PC-3 (cell line): ENCODE measurements at regions not wholly inside any gene's neighbourhood (a gene's known extent, or its start where the extent isn't known, plus 50 kb on each side); places are given as distances from the start of the nearest gene placed in this dataset.

ENCODE experiments used
- ATAC-seq: fragments of 200-7000 bp; cut with Tn5 transposase; 2 replicates; pipeline ENCODE4 v1.9.1; 2020; ENCODE audit warnings: mild to moderate bottlenecking, moderate library complexity
- BruUV-seq: library from RNA; stranded (reverse); fragments of 400-500 nt; replicated peaks from 2 replicates; lab custom pipeline; 2021; lab: Mats Ljungman, UMichigan
- CTCF ChIA-PET: fragments of 300-600 bp; sonication (Branson Sonifier 250); formaldehyde crosslinking; loops from one replicate; lab custom pipeline; 2022; ENCODE audit warnings: antibody characterized with exemption; lab: Charles Lee
- POLR2A ChIA-PET: fragments of 300-600 bp; sonication (Branson Sonifier 250); formaldehyde crosslinking; loops from one replicate; lab custom pipeline; 2022; ENCODE audit warnings: antibody characterized with exemption; ENCODE audit not compliant: unreplicated experiment; lab: Charles Lee
- DNase-seq: peaks from one replicate; pipeline ENCODE4 v3.0.0-alpha.2; 2015
- H2AFZ ChIP-seq: fragments of 300-600 bp; sonication (generic); 2 replicates; pipeline ENCODE4 v1.6.0; 2016; ENCODE audit warnings: antibody characterized with exemption, low read length
- H3F3A ChIP-seq: fragments of 300-600 bp; sonication (generic); one replicate; pipeline ENCODE4 v1.6.0; 2017; ENCODE audit warnings: antibody characterized with exemption, low read length, control low read depth, mild to moderate bottlenecking; ENCODE audit not compliant: unreplicated experiment
- H3K27ac ChIP-seq: fragments of 300-600 bp; sonication (generic); 2 replicates; pipeline ENCODE4 v1.5.1; 2016; ENCODE audit warnings: mild to moderate bottlenecking, low read length
- H3K27me3 ChIP-seq: fragments of 300-600 bp; sonication (generic); 2 replicates; pipeline ENCODE4 v1.6.1; 2016; ENCODE audit warnings: low read length, mixed read lengths
- H3K36me3 ChIP-seq: fragments of 300-600 bp; sonication (generic); 2 replicates; pipeline ENCODE4 v1.6.1; 2016; ENCODE audit warnings: low read depth, mixed run types, low read length, mixed read lengths
- H3K4me1 ChIP-seq: fragments of 300-600 bp; sonication (generic); 2 replicates; pipeline ENCODE4 v1.5.1; 2016; ENCODE audit warnings: low read length; ENCODE audit not compliant: insufficient read depth
- H3K4me2 ChIP-seq: fragments of 300-600 bp; sonication (generic); 2 replicates; pipeline ENCODE4 v1.6.0; 2016; ENCODE audit warnings: low read length
- H3K4me3 ChIP-seq: fragments of 300-600 bp; sonication (generic); 2 replicates; pipeline ENCODE4 v1.5.1; 2016; ENCODE audit warnings: mild to moderate bottlenecking, low read length, mixed read lengths
- H3K79me2 ChIP-seq: fragments of 300-600 bp; sonication (generic); 2 replicates; pipeline ENCODE4 v1.6.1; 2017; ENCODE audit warnings: low read length, mixed read lengths
- H3K9ac ChIP-seq: fragments of 300-600 bp; sonication (generic); 2 replicates; pipeline ENCODE4 v1.6.0; 2016; ENCODE audit warnings: mild to moderate bottlenecking, low read length
- H3K9me2 ChIP-seq: fragments of 300-600 bp; sonication (generic); replicated peaks from 2 replicates; pipeline ENCODE4 v1.6.1; 2016; ENCODE audit warnings: mixed run types, low read length, mixed read lengths
- H3K9me3 ChIP-seq: fragments of 300-600 bp; sonication (generic); 2 replicates; pipeline ENCODE4 v1.6.1; 2016; ENCODE audit warnings: low read length, mixed read lengths
- H4K20me1 ChIP-seq: fragments of 300-600 bp; sonication (generic); 2 replicates; pipeline ENCODE4 v1.6.1; 2016; ENCODE audit warnings: low read length, mixed read lengths
- CTCF ChIP-seq: fragments of 300-600 bp; sonication (generic); conservative IDR thresholded peaks from 2 replicates; pipeline ENCODE4 v1.5.1; 2017; ENCODE audit warnings: antibody characterized with exemption, low read depth, mild to moderate bottlenecking, low read length
- EZH2 ChIP-seq: fragments of 300-600 bp; sonication (generic); IDR thresholded peaks from one replicate; pipeline ENCODE4 v1.6.1; 2017; ENCODE audit warnings: antibody characterized with exemption, mild to moderate bottlenecking, low read length; ENCODE audit not compliant: unreplicated experiment
- EZH2phosphoT487 ChIP-seq: fragments of 300-600 bp; sonication (generic); IDR thresholded peaks from 2 replicates; pipeline ENCODE4 v1.6.1; 2018; ENCODE audit warnings: mild to moderate bottlenecking, antibody characterized with exemption, low read length, borderline replicate concordance
- intact Hi-C: fragments of 100-400 bp; cut with micrococcal nuclease; formaldehyde crosslinking; loops from 2 replicates; pipeline ENCODE4 v1.9.0; 2023

GRCh38 chr10:10847387-10847786 lies 170.3 kb upstream of the CELF2 start:
- ChIA-PET CTCF (no interaction called here), POLR2A (no interaction called here)
- Histone ChIP-seq H3K79me2 (no peaks in the 10 kb centered on the region), H3K27me3 (no peaks in the 10 kb centered on the region), H2AFZ (no peak overlapping the region), H3K4me1 (no peaks in the 10 kb centered on the region), H3K9me2 (no peaks in the 10 kb centered on the region), H3K9ac (no peak overlapping the region), H3K36me3 (no peaks in the 10 kb centered on the region), H3F3A (no peaks in the 10 kb centered on the region), H4K20me1 (no peaks in the 10 kb centered on the region), H3K9me3 (no peaks in the 10 kb centered on the region), H3K27ac (no peak overlapping the region), H3K4me3 (no peak overlapping the region), H3K4me2 (no peak overlapping the region)
- no TSS peak for BruUV-seq
- no peak for TF ChIP-seq EZH2
- no peak for TF ChIP-seq EZH2phosphoT487
- TF ChIP-seq CTCF: no peak
- intact Hi-C loops: no loop called here
- ATAC-seq (no peak), DNase-seq (no peak)

- ChIA-PET POLR2A (no interaction called here), CTCF (no interaction called here)
- Histone ChIP-seq H2AFZ (no peak overlapping the region), H3K4me2 (no peak overlapping the region), H3K27me3 (no peaks in the 10 kb centered on the region), H3K9me3 (no peaks in the 10 kb centered on the region), H3K9me2 (no peaks in the 10 kb centered on the region), H3K9ac (no peak overlapping the region), H3F3A (no peaks in the 10 kb centered on the region), H3K4me3 (no peak overlapping the region), H4K20me1 (no peaks in the 10 kb centered on the region), H3K79me2 (no peaks in the 10 kb centered on the region), H3K4me1 (no peaks in the 10 kb centered on the region), H3K36me3 (no peaks in the 10 kb centered on the region), H3K27ac (no peak overlapping the region)
- BruUV-seq: no TSS peak
- TF ChIP-seq CTCF: no peak
- TF ChIP-seq EZH2: no peak
- no peak for TF ChIP-seq EZH2phosphoT487
- intact Hi-C loops: no loop called here
- ATAC-seq (no peak), DNase-seq (no peak)
Measured at GRCh38 chr10:10848488-10849111, 169.1 kb upstream of the CELF2 start.

GRCh38 chr10:10849306-10849705 lies 168.4 kb upstream of the CELF2 start:
- ChIA-PET CTCF (no interaction called here), POLR2A (no interaction called here)
- ATAC-seq (no peak), DNase-seq (no peak)
- no peak overlapping the region for H3K4me3 ChIP-seq
- no peak overlapping the region for H3K4me2 ChIP-seq
- no peaks in the 10 kb centered on the region for H3K79me2 ChIP-seq
- intact Hi-C loops: no loop called here
- BruUV-seq: no TSS peak
- H3K9me3 ChIP-seq: no peaks in the 10 kb centered on the region
- H3F3A ChIP-seq: no peaks in the 10 kb centered on the region
- H4K20me1 ChIP-seq: no peaks in the 10 kb centered on the region
- no peak overlapping the region for H2AFZ ChIP-seq
- no peaks in the 10 kb centered on the region for H3K4me1 ChIP-seq
- H3K36me3 ChIP-seq: no peaks in the 10 kb centered on the region
- H3K9me2 ChIP-seq: no peaks in the 10 kb centered on the region
- TF ChIP-seq CTCF (no peak), EZH2 (no peak), EZH2phosphoT487 (no peak)
- H3K27me3 ChIP-seq: no peaks in the 10 kb centered on the region
- no peak overlapping the region for H3K9ac ChIP-seq
- H3K27ac ChIP-seq: no peak overlapping the region
